ENCODE measurements at regions not wholly inside any gene's neighbourhood (a gene's known extent, or its start where the extent isn't known, plus 50 kb on each side); places are given as distances from the start of the nearest gene placed in this dataset.

- no peak overlapping the region for H3K4me3 ChIP-seq
- DNase-seq, result no peak
- no peaks in the 10 kb centered on the region for H3K9me3 ChIP-seq
- H3K27ac ChIP-seq, result no peak overlapping the region
- TF ChIP-seq POLR2A (IDR thresholded peaks at IDR 0.05) (no peak), CTCF (IDR thresholded peaks at IDR 0.05) (no peak)
- no peaks in the 10 kb centered on the region for H3K4me1 ChIP-seq
- no peaks in the 10 kb centered on the region for H3K27me3 ChIP-seq
- intact Hi-C loops (cut with DNase I), result no loop called here
- 19 to 60% methylated on average over 1 of the region's 1 CpG for WGBS, 2 donors
- ATAC-seq, result no peak
- H3K36me3 ChIP-seq (replicated peaks in 1 of 2; ENCODE audit: insufficient read depth in 1 of 2, low read depth in 2 of 2), result no peaks in the 10 kb centered on the region
These were observed 95.2 kb downstream of the HLX start for GRCh38 chr1:220974431-220974830.

GRCh38 chr1:220976390-220976789 lies 97.1 kb downstream of the HLX start:
- DNase-seq, result no peak
- Histone ChIP-seq H3K27me3 (no peaks in the 10 kb centered on the region), H3K36me3 (replicated peaks in 1 of 2; ENCODE audit: insufficient read depth in 1 of 2, low read depth in 2 of 2) (no peaks in the 10 kb centered on the region), H3K4me3 (no peak overlapping the region), H3K27ac (no peak overlapping the region), H3K4me1 (no peaks in the 10 kb centered on the region), H3K9me3 (no peaks in the 10 kb centered on the region)
- 26 to 29% methylated on average over 3 of the region's 3 CpGs for WGBS, 2 donors
- ATAC-seq, result no peak
- no peak for TF ChIP-seq CTCF (IDR thresholded peaks at IDR 0.05)
- no peak for TF ChIP-seq POLR2A (IDR thresholded peaks at IDR 0.05)
- intact Hi-C loops (cut with DNase I), result no loop called here

- TF ChIP-seq CTCF (IDR thresholded peaks at IDR 0.05) (no peak), POLR2A (IDR thresholded peaks at IDR 0.05) (no peak)
- H3K27me3 ChIP-seq, result no peaks in the 10 kb centered on the region
- H3K9me3 ChIP-seq, result no peaks in the 10 kb centered on the region
- WGBS, 2 donors, result 51 to 62% methylated on average over 3 of the region's 3 CpGs
- intact Hi-C loops (cut with DNase I), result no loop called here
- no peak overlapping the region for H3K4me3 ChIP-seq
- no peak overlapping the region for H3K27ac ChIP-seq
- no peaks in the 10 kb centered on the region for H3K36me3 ChIP-seq (replicated peaks in 1 of 2; ENCODE audit: insufficient read depth in 1 of 2, low read depth in 2 of 2)
- no peak for DNase-seq
- peaks cover 6% of the 10 kb centered on the region for H3K4me1 ChIP-seq
- no peak for ATAC-seq
These were observed 100.1 kb downstream of the HLX start for GRCh38 chr1:220979371-220979770.

DNA sequence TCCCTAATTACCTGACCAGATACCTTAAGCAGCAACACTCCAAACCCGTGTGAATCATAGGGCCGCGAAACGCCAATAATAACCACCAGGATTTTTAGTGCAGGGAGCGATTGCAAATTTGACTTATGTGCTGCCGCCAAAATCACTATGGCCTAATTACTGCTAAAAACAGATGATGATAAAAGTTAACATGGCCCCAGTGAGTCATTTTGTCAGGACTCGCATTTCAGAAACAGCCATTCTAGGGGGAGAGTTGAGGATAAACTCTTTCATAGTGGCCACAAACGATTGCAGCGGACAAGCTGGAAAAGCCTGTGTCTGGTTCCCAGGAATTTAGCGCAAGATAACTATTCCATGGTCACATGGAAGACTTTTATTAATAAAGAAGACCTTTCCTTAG lies 103.4 kb downstream of the HLX start:
- H3K36me3 ChIP-seq (replicated peaks in 1 of 2; ENCODE audit: insufficient read depth in 1 of 2, low read depth in 2 of 2), result no peaks in the 10 kb centered on the region
- WGBS, 2 donors, result 80 to 83% methylated on average over 10 of the region's 10 CpGs
- TF ChIP-seq CTCF (IDR thresholded peaks at IDR 0.05), result no peak
- no peak overlapping the region for H3K4me3 ChIP-seq
- no peak overlapping the region for H3K27ac ChIP-seq
- no peaks in the 10 kb centered on the region for H3K9me3 ChIP-seq
- ATAC-seq, result no peak
- no peak for DNase-seq
- H3K27me3 ChIP-seq, result no peaks in the 10 kb centered on the region
- peaks cover 6% of the 10 kb centered on the region for H3K4me1 ChIP-seq
- intact Hi-C loops (cut with DNase I), result no loop called here

DNA sequence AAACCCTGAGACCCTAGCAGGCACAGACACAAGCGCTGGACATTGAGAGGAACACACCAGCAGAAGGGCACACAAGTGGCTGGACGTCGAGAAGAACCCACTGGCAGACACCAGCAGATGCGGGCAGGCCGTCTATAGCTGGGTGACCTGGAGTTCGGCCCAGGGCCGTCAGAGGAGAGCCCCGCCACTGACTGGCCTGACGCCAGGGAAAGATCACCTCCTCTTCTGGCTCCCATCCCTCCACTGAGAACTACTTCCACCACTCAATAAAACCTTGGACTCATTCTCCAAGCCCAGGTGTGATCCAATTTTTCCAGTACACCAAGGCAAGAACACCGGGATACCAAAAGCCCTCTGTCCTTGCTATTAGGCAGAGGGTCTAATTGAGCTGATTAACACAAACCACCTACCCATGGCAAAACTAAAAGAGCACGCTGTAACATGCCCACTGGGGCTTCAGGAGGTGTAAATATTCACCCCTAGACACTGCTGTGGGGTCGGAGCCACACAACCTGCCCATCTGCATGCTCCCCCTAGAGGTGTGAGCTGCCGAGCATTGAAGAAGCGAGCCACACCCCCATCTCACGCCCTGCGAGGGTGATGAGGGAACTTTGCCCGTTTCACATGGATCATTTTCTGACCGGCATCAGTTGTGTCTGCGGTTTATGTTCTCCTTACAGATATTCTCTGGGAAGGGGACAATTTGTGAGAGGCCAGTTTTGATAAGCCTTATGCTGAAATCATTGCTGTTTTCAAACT lies 104.8 kb downstream of the HLX start:
- DNase-seq (peak; percentile 9 to 59 (median 37)), ATAC-seq (no peak)

More for the DNA sequence above, 104.8 kb downstream of the HLX start:
- no peak for TF ChIP-seq POLR2A (IDR thresholded peaks at IDR 0.05)
- TF ChIP-seq CTCF (IDR thresholded peaks at IDR 0.05), result no peak
- Histone ChIP-seq H3K36me3 (replicated peaks in 1 of 2; ENCODE audit: insufficient read depth in 1 of 2, low read depth in 2 of 2) (no peaks in the 10 kb centered on the region), H3K4me3 (no peak overlapping the region), H3K4me1 (peaks cover 6% of the 10 kb centered on the region), H3K9me3 (no peaks in the 10 kb centered on the region), H3K27me3 (no peaks in the 10 kb centered on the region), H3K27ac (no peak overlapping the region)
- intact Hi-C loops (cut with DNase I), result no loop called here
- 38 to 44% methylated on average over 16 to 19 of the region's 19 CpGs for WGBS, 2 donors

Measured in body of pancreas (tissue), 4 donors.